ENCODE measurements at regions not wholly inside any gene's neighbourhood (a gene's known extent, or its start where the extent isn't known, plus 50 kb on each side); places are given as distances from the start of the nearest gene placed in this dataset.
"Not testable (repeated sequence)": the region's sequence is repeated elsewhere in the genome, so short reads cannot be mapped to it uniquely, and the experiment has no call there.

- no peak for DNase-seq
Measured at GRCh38 chr9:107614765-107615164, 125.2 kb upstream of the KLF4 start.

DNA sequence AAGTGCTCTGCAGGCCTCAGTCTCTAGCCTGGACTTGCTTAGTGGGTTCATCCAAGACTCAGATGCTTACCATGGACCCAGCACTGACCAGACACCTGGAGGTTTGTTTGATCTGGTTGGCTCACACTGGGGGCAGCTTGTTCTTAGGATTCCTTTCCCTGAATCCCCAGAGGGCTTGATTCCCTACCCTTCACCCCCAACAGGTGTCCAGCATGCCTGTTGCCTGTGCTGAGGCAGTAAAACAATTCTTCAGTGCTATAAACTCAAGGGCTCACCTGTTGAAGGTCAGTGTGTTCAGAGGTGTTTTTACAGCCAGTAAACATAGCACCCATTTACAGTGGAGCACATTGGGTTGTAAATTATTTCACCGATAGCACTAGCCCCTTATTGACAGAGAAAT is 123.8 kb upstream of the KLF4 start:
- no peak for DNase-seq

DNA sequence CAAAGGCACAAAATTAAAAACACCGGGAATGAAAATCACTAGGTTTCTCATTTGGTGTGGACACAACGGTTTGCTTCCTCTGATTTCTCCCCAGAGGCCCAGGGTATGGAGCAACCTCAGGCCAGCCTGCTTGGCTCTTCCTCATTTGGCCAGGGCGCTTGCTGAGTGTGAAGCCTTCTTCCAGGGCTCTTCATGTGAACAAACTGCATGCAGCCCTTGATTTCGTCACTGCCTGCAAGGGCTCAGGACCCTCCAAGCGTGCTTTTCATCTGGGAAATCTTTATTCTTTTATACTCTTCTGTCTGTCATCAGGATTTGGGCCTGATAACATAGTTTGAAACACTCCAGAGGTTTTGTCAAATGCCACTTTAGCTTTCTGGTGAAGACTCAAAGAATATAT is 122.6 kb upstream of the KLF4 start:
- no peak for DNase-seq

DNA sequence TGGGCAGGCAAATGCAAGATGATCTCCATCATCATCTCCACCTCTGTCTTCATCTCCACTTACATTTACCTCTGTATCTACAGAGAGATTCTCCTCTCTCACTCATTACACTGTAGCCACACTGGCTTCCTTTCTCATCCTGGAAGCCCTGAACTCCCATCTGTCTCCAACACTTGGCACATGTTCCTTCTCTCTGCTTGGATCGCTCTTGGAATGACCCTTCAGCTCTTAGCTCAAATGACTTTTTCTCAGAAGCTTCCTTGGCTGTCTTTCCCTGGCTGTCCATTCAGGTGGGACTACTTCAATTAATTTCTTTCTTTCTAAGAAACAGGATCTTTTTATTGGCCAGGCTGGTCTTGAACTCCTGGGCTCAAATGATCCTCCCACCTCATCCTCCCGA is 120.0 kb upstream of the KLF4 start:
- no peak for DNase-seq

DNA sequence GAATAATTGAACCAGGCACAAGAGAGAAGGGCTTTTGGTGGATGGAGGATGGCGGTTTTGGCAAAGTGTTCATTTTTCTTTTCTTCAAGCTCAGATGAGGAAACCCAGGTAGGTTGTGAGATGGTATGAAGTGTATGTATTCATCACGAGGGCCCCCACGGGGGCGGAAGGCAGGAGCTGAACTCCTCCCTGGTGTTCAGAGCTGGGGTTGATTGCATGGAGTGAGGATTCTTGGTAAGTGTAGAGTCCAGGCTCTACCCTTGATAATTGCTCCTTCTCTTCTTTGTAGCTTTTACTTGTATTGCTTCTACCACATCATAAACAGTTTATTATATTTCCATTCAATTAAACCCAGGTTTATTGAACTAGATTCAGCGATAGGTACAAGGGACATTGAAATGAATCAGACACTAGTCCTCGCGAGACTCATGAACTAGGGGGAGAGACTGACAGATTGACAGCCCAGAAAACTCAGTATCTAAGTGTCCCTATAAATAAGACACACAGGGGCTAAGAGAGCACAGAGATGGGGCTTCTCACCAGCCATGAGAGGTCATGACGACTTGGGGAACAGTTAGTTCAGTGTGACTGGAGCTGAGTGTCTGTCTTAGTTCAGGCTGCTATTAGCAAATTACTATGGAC is 116.7 kb upstream of the KLF4 start:
- DNase-seq, result no peak

- DNase-seq, result no peak
Measured at GRCh38 chr9:107605041-107605440, 115.5 kb upstream of the KLF4 start.

DNA sequence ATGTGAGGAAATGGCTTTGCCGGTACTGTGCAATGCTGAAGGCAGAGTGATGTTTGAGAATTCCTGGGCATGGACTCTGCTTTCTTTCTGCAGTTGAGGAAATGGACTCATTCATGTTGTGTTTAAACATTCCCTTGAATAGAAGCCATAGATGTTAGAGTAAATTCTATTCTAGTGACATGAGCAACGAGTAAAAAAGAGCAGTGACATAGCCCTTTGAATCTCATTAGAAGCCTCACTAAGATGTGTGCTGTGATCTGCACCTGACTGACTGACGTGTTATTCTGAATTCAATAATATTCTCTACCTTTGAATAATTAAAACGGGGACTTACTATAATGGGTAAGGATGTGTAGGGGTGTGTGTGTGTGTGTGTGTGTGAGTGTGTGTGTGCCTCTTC is 113.7 kb upstream of the KLF4 start:
- DNase-seq, result no peak

DNA sequence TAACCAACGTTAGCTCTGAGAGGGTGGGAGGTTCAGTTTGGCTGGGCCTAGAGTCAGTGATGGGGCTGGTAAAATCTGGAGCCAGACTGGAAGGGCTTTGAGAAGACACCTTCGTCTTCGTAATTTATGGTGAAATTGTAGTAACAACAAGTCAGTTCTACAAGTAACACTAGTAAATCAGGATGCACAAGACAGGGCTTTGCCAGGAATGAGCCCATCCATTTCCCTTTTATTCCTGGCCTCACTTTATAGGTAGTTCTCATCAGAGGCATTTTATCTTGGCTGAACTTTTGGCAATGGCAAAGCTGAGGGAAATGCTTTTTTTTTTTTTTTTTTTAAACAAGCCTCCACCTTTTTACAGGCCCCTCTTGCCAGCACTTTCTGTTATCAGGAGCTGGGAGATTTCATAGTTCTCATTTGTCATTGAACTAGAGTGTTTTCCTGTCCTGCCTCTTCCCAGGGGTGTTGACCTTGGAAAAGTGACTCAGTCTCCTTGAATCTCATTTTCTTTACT is 110.5 kb upstream of the KLF4 start:
- DNase-seq, result no peak

- DNase-seq, result no peak
Measured at GRCh38 chr9:107597743-107598217, 108.2 kb upstream of the KLF4 start.

GRCh38 chr9:107594908-107595530 is 105.5 kb upstream of the KLF4 start:
- no peak for DNase-seq

GRCh38 chr9:107593224-107593870 is 103.8 kb upstream of the KLF4 start:
- DNase-seq, result no peak

- DNase-seq, result no peak
Measured at GRCh38 chr9:107592424-107592823, 102.9 kb upstream of the KLF4 start.

- no peak for DNase-seq
Measured at GRCh38 chr9:107591781-107592180, 102.2 kb upstream of the KLF4 start.

GRCh38 chr9:107588393-107588792 is 98.8 kb upstream of the KLF4 start:
- DNase-seq, result no peak

GRCh38 chr9:107587191-107587963 is 97.8 kb upstream of the KLF4 start:
- DNase-seq, result no peak

DNA sequence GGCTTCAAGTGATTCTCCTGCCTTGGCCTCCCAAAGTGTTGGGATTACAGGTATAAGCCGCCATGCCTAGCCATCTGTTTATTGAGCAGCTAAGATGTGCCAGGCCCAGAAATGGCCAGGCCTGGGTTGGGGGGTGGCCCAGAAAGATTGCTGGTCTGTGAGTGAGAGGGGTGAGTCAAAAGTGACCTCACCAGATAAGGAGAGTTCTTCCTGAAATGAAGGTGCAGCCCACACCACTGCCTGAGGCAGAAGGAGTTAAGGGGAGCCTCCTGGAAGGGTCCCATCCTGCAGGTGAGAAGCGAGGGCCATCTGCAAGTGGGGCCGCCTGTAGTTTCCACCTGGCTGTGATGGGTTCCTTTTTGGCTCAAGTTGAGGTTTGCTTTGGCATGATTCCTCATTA is 96.9 kb upstream of the KLF4 start:
- no peak for DNase-seq

DNA sequence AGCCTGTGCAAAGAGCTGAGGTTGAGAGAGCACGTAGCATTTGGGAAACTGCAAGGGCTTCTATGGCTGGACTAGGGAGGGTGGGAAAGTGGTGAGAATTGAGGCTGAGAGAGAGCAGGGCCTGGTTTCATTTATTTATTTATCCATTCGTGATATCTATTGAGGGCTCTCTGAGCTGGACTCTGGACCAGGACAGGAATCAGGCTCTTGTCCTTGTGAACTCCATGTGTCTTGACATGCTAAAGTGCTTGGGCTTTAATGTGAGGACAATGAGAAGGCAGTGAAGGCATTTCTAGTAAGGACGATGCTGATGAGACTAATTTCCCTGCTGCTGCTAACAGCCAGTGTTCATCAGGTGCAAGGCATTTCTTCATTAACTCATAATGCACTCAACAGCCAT is 95.9 kb upstream of the KLF4 start:
- no peak for DNase-seq

DNA sequence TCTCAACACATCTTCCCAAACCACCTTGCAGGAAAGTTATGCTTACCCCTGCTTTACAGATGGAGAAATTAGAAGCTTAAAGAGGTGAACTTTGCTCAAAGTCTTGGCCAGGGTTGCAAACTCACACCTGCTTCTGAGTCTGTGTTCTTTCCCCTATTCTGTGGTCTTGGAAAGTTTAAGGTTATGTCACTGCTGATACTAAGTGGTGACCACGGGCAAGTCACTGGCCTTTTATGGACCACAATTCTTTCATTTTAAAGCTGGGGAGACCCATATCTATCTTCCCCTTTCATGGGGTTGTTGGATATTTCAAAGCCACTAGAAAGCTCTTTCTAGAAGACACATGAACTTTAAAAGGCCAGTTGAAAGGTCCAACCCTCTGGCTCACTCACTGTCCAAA is 95.4 kb upstream of the KLF4 start:
- DNase-seq, result no peak

DNA sequence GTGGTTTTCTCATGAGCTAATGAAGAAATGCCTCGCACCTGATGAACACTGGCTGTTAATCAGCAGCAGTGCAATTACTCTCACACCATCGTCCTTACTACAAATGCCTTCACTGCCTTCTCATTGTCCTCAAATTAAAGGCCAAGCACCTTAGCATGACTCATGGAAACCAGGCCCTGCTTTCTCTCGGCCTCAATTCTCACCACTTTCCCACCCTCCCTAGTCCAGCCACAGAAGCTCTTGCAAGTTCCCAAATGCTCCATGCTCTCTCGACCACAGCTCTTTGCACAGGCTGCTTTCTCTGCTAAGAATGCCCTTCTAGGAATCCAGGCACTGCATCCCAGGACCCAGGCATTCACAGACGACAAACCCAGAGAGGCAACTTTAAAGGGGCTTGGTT is 94.6 kb upstream of the KLF4 start:
- no peak for DNase-seq

DNA sequence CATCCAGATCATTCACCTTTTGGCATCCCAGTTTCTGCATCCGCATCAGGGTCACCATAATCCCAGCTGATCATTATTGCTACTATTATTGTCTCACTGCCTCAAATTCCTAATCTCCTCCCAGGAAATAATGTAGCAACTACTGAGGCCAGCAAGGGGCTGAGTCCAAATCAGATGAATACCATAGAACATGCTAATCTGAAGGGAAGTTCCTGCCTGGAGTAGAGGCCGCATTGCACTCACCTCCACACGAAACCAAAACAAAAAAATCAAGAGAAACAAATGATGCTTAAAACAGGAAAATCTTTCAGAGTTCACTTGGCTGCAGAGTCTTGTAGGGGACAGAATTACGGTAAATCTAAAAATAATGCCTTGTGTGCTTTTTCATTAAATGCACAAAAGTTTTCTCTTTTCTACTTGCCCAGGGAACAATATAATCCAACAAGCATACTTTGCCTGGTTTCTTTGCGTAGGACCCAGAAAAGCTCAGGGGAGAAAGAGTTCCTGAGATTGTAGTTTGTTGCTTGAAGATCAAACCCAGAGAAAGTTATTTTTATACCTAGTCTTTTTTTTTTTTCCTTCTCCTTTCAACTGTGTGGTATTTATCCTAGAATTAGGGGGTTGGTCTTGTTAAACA is 87.7 kb upstream of the KLF4 start:
- DNase-seq, result no peak

- no peak for DNase-seq
Measured at GRCh38 chr9:107571148-107571547, 81.6 kb upstream of the KLF4 start.

- DNase-seq, result no peak
Measured at GRCh38 chr9:107569174-107569573, 79.6 kb upstream of the KLF4 start.

DNA sequence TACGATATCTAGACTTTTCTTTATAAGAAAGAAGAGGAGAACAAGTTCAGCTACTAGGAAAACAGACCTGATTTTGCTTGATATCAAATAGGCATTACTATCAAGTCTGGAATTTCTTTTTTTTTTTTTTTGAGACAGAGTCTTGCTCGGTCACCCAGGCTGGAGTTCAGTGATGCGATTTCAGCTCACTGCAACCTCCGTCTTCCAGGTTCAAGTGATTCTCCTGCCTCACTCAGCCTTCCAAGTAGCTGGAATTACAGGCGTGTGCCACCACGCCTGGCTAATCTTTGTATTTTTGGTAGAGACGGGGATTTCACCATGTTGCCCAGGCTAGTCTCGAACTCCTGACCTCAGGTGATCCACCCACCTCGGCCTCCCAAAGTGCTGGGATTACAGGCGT is 78.8 kb upstream of the KLF4 start:
- not testable (repeated sequence) for DNase-seq

Measured in CD4-positive, alpha-beta T cell treated with Interleukin-12 subunit alpha and Interleukin-12 subunit beta, for 1 hour (primary cell).